Astrocyte of the spinal cord (primary cell): ENCODE measurements at regions not wholly inside any gene's neighbourhood (a gene's known extent, or its start where the extent isn't known, plus 50 kb on each side); places are given as distances from the start of the nearest gene placed in this dataset.

Source experiments
- DNase-seq: peaks from one replicate; pipeline ENCODE4 v3.0.0; 2011; ENCODE audit warnings: low read depth, low spot score
- H3K4me3 ChIP-seq: 2 replicates; pipeline ENCODE4 v1.5.1; 2011; ENCODE audit warnings: low read depth, mild to moderate bottlenecking, low read length, moderate library complexity
- in situ Hi-C: cut with HindIII; loops from 2 replicates; pipeline ENCODE4 v1.10.0; 2017; ENCODE audit warnings: low sequenced_read_pairs
- TF ChIP-seq, protein P1 (sequence below): IDR thresholded peaks from 2 replicates; pipeline ENCODE4 v1.5.1; 2012; ENCODE audit warnings: low read depth, mild to moderate bottlenecking, low read length, inconsistent platforms

DNA sequence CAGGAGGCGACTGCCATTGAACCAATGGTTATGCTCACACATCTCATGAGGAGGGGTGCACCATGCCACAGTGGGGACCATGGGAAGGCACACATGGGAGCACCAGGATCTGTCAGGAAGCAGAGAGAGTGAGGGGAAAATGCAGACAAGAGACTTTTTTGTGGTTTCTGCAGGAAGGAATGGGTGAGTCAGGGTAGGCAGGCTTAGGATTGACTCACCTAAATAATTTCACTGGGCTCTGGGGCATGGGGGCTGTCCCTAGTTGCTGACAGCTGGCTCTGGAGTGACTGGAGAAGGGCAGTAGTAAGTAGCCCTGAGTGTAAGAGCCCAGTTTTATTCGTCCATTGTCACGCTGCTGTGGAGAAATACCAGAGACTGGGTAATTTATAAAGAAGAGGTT, 202.4 kb downstream of the AXIN2 start:
- TF ChIP-seq, protein P1, sequence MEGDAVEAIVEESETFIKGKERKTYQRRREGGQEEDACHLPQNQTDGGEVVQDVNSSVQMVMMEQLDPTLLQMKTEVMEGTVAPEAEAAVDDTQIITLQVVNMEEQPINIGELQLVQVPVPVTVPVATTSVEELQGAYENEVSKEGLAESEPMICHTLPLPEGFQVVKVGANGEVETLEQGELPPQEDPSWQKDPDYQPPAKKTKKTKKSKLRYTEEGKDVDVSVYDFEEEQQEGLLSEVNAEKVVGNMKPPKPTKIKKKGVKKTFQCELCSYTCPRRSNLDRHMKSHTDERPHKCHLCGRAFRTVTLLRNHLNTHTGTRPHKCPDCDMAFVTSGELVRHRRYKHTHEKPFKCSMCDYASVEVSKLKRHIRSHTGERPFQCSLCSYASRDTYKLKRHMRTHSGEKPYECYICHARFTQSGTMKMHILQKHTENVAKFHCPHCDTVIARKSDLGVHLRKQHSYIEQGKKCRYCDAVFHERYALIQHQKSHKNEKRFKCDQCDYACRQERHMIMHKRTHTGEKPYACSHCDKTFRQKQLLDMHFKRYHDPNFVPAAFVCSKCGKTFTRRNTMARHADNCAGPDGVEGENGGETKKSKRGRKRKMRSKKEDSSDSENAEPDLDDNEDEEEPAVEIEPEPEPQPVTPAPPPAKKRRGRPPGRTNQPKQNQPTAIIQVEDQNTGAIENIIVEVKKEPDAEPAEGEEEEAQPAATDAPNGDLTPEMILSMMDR, result no peak
- in situ Hi-C loops, result no loop called here
- no peak overlapping the region for H3K4me3 ChIP-seq
- DNase-seq, result peak; percentile 82

DNA sequence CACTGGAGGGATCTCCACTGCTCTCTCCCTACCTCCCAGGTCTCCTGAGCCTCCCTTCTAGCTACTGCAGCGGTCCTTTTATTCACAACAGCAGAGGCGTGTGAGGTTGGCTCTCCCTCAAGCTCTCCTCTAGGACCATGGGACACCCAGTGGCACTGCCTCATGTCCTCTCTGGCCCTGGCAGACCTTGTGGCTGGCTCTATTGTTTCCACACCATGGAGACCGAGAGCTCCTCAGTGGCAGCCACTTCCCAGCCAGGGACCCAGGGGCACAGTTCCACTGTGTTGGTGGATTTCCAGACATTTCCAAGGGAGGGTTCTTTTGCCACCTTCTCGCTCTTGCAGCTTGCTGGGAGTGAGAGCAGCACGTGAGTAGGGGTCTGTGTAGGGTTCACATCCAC, 204.9 kb downstream of the AXIN2 start:
- no peak for DNase-seq
- H3K4me3 ChIP-seq, result no peak overlapping the region
- in situ Hi-C loops, result no loop called here
- TF ChIP-seq, protein P1, result no peak

DNA sequence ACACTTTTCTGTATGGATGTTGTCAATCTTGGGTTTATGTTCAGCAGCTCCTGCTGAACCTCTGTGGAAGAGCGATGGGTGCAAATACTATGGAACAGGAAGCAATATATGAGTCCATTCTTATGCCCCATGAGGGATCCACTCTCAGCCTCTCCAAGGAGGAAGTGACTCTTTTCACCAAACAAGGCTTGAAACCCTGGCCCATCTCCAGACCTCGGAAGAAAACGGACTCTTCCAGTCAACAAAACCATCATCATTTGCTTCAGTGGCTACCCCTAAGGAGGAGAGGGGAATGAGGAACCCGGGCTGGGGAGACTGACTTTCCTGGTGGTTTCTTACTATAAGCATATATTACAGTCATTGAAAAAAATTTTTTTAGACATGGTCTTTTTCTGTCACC, 206.2 kb downstream of the AXIN2 start:
- H3K4me3 ChIP-seq, result no peak overlapping the region
- TF ChIP-seq, protein P1, result no peak
- no peak for DNase-seq
- in situ Hi-C loops, result no loop called here

DNA sequence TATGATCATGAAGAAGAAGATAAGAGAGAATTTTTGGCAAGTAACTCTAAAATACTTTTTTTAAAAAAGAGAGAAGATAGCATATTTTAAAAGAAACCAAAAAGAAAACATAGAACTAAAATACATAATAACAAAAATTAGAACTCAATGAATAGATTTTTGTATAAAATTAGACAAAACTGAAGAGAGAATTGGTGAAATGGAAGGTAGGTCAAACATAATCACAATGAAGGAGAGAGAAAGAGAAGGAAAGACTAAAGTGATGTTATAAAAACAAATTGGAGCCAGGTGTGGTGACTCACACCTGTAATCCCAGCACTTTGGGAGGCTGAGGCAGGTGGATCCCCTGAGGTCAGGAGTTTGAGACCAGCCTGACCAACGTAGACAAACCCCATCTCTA, 211.5 kb downstream of the AXIN2 start:
- no peak for DNase-seq
- H3K4me3 ChIP-seq, result no peak overlapping the region
- in situ Hi-C loops, result no loop called here
- TF ChIP-seq, protein P1, result no peak

DNA sequence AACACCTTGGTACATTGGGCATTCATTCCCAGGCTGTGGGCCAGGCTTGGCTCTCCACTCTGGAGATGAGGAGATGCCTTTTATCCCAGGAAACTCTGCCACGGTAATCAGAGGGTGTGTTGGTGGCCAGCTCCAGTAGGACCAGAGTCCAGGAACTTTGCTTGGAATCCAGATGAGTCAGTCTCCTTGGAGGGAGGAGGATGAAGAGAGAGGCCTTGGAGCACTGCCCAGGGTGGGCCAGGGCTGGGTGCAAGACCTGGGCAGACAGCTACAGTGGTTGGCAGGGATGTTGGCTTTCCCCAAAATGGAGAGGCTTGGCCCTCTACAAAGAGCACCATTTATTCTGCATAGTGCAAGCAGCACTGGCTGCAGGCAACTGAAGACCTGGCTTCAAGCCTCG, 209.0 kb downstream of the RGS9 start:
- TF ChIP-seq, protein P1, result no peak
- DNase-seq, result peak; percentile 38
- in situ Hi-C loops, result no loop called here
- no peak overlapping the region for H3K4me3 ChIP-seq

DNA sequence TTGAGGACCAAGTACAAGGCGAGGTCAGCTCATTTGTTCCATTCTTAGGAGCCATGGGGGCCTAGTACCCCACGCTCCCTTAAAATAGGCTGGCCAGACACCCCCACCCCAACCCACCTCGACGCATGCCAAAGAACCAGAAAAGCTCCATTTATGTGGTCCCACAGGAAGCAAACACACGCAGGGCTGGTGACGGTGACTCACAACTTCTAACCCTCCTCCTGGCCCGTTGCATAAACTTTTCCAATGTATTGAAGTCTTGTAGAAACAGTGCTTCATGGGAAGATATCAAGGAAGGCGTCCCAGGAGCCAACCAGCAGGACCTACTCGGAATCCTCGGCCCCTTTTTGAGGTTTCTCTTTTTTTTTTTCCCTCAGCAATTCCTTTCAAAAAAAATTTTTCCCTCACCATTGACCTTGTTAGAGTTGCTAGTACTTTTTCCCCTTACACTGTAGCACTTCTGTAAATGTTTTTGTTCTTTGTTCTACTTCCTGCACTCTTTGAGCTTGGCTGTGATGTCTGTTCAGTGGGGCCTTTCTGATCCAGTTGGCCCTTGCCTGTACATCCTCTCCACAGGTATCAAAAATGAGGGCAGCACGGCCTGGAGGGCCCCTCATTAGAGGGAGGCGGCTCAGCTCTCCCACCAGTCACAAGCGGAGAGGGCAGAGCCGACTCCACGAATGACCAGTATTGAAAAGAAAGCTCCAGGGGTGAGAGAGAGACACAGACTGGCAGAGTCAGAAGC, 208.3 kb downstream of the RGS9 start:
- TF ChIP-seq, protein P1, result no peak
- in situ Hi-C loops, result no loop called here
- DNase-seq, result peak; percentile 89
- H3K4me3 ChIP-seq, result no peak overlapping the region

DNA sequence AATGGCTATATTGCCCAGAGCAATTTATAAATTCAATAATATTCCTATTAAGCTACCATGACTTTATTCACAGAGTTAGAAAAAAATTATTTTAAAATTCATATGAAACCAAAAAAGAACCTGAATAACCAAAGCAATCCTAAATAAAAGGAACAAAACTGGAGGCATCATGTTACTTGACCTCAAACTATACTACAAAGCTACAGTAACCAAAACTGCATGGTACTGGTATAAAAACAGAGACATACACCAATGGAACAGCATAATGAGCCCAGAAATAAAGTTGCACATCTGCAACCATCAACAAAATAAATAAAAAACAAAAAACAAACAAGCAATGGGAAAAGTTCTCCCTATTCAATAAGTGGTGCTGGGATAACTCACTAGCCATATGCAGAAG, 203.2 kb downstream of the RGS9 start:
- TF ChIP-seq, protein P1, result no peak
- in situ Hi-C loops, result no loop called here
- no peak overlapping the region for H3K4me3 ChIP-seq
- DNase-seq, result no peak
